Thyroid gland (tissue), 4 donors: ENCODE measurements at regions not wholly inside any gene's neighbourhood (a gene's known extent, or its start where the extent isn't known, plus 50 kb on each side); places are given as distances from the start of the nearest gene placed in this dataset.

Experiments used
- CTCF ChIP-seq, 6 experiments: fragments of 200-600 bp in 3 of 6; fragments of 450-650 bp in 3 of 6; sonication (generic) in 3 of 6; IDR thresholded peaks; one replicate each; pipeline ENCODE4 v1.5.1; 2016 to 2019; ENCODE audit warnings: antibody characterized with exemption in 6 of 6, mild to moderate bottlenecking in 2 of 6, inconsistent platforms in 1 of 6, moderate library complexity in 1 of 6
- POLR2A ChIP-seq, 2 donors: fragments of 450-650 bp; IDR thresholded peaks; one replicate each; pipeline ENCODE4 v1.6.1; 2017; ENCODE audit warnings: antibody characterized with exemption in 2 of 2, mild to moderate bottlenecking in 2 of 2, moderate library complexity in 1 of 2

GRCh38 chr11:42598341-42598740 is 713.5 kb upstream of the API5 start:
- TF ChIP-seq POLR2A (IDR thresholded peaks at IDR 0.05), result no peak
- TF ChIP-seq CTCF (IDR thresholded peaks at IDR 0.05), result no peak
